Natural killer cell (primary cell): ENCODE measurements at regions not wholly inside any gene's neighbourhood (a gene's known extent, or its start where the extent isn't known, plus 50 kb on each side); places are given as distances from the start of the nearest gene placed in this dataset.

ENCODE experiments used
- ATAC-seq, 3 donors: fragments of 150-1000 bp in 2 of 3; fragments of 200-7000 bp in 1 of 3; cut with Tn5 transposase; 1 replicate in 1 of 3; 2 replicates in 2 of 3; pipeline ENCODE4 v1.10.0; 2021; ENCODE audit warnings: mild to moderate bottlenecking in 2 of 3, moderate library complexity in 2 of 3
- DNase-seq, 2 donors: peaks; one replicate each; pipeline versions ENCODE4 v3.0.0 to v3.0.0-alpha.2; 2013 to 2021; ENCODE audit warnings: mixed read lengths in 1 of 2
- H3K27ac ChIP-seq: one replicate; pipeline ENCODE4 v1.5.1; 2013; ENCODE audit warnings: mild to moderate bottlenecking, low read length
- H3K27me3 ChIP-seq: one replicate; pipeline ENCODE4 v1.6.1; 2013; ENCODE audit warnings: low read length; ENCODE audit not compliant: control insufficient read depth, insufficient read depth
- H3K36me3 ChIP-seq: one replicate; pipeline ENCODE4 v1.6.1; 2013; ENCODE audit warnings: low read length; ENCODE audit not compliant: control insufficient read depth, insufficient read depth
- H3K4me1 ChIP-seq: one replicate; pipeline ENCODE4 v1.6.1; 2013; ENCODE audit warnings: low read length; ENCODE audit not compliant: control insufficient read depth, insufficient read depth
- H3K4me3 ChIP-seq: one replicate; pipeline ENCODE4 v1.5.1; 2013; ENCODE audit warnings: low read length
- H3K9me3 ChIP-seq: one replicate; pipeline ENCODE4 v1.6.1; 2013; ENCODE audit warnings: low read length; ENCODE audit not compliant: control insufficient read depth, insufficient read depth
- H3K27ac Mint-ChIP-seq, 2 donors: one replicate each; pipeline ENCODE4 v1.8.0; 2022; ENCODE audit warnings: mild to moderate bottlenecking in 2 of 2, mixed read lengths in 2 of 2, moderate library complexity in 1 of 2
- H3K27me3 Mint-ChIP-seq, 2 donors: one replicate each; pipeline ENCODE4 v1.8.0; 2022; ENCODE audit warnings: low read depth in 2 of 2, mixed read lengths in 2 of 2
- H3K36me3 Mint-ChIP-seq: one replicate; pipeline ENCODE4 v1.8.0; 2022; ENCODE audit warnings: mixed read lengths
- H3K4me1 Mint-ChIP-seq, 2 donors: one replicate each; pipeline ENCODE4 v1.8.0; 2022; ENCODE audit warnings: mixed read lengths in 2 of 2
- H3K4me3 Mint-ChIP-seq: one replicate; pipeline ENCODE4 v1.8.0; 2022; ENCODE audit warnings: mild to moderate bottlenecking, moderate library complexity, mixed read lengths
- H3K9me3 Mint-ChIP-seq, 2 donors: one replicate each; pipeline ENCODE4 v1.8.0; 2022; ENCODE audit warnings: mixed read lengths in 2 of 2
- WGBS: methylation state at CpG from one replicate; pipeline ENCODE4 v1.1.7; 2013; ENCODE audit warnings: missing lambda C conversion rate; ENCODE audit not compliant: insufficient coverage; 5-methylcytosine and 5-hydroxymethylcytosine counted together
- intact Hi-C: fragments of 100-400 bp; cut with micrococcal nuclease; formaldehyde crosslinking; loops from one replicate; pipeline ENCODE4 v1.14.2; 2022
- TF ChIP-seq, protein P1 (sequence below): fragments of 200-600 bp; IDR thresholded peaks from one replicate; pipeline ENCODE4 v1.8.0; 2022; ENCODE audit warnings: antibody characterized with exemption

DNA sequence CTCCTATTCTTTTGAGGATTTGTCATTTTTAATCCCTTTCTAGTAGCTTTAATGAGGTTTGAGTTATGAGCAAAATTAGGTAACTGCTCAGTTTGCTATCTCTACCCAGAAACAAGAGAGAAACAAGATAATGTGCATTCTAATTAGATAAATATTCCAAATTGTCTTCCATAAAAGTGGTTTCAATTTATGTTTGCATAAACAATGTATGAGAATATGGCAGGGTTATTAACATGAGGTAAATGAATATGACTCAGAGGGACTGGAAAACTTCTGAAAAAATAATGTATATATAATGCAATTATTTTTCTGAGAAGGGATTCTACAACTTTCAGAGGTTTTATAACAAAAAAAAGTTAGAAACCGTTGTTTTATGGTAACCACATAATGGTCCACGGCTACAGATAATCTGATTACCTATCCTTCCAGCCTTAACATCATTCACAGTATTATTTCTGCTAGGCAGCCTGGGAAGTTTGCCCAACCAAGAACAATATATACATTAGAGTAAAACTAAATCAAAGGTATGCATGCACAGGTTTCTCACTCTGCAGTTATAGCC is 101.2 kb downstream of the CRPPA start:
- Mint-ChIP-seq H3K36me3 (no peaks in the 10 kb centered on the region), H3K4me3 (no peak overlapping the region), H3K27me3 (peaks cover 0 to 2% of the 10 kb centered on the region in 2 donors), H3K27ac (no peak overlapping the region), H3K4me1 (peaks cover 0 to 4% of the 10 kb centered on the region in 2 donors), H3K9me3 (no peaks in the 10 kb centered on the region)
- TF ChIP-seq, protein P1, sequence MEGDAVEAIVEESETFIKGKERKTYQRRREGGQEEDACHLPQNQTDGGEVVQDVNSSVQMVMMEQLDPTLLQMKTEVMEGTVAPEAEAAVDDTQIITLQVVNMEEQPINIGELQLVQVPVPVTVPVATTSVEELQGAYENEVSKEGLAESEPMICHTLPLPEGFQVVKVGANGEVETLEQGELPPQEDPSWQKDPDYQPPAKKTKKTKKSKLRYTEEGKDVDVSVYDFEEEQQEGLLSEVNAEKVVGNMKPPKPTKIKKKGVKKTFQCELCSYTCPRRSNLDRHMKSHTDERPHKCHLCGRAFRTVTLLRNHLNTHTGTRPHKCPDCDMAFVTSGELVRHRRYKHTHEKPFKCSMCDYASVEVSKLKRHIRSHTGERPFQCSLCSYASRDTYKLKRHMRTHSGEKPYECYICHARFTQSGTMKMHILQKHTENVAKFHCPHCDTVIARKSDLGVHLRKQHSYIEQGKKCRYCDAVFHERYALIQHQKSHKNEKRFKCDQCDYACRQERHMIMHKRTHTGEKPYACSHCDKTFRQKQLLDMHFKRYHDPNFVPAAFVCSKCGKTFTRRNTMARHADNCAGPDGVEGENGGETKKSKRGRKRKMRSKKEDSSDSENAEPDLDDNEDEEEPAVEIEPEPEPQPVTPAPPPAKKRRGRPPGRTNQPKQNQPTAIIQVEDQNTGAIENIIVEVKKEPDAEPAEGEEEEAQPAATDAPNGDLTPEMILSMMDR: no peak
- no peak overlapping the region for H3K27ac ChIP-seq
- ATAC-seq: no peak
- DNase-seq: no peak
- H3K36me3 ChIP-seq: no peaks in the 10 kb centered on the region
- intact Hi-C loops: no loop called here
- WGBS: 84% methylated on average over 2 of the region's 2 CpGs
- no peaks in the 10 kb centered on the region for H3K9me3 ChIP-seq
- no peaks in the 10 kb centered on the region for H3K4me1 ChIP-seq
- no peaks in the 10 kb centered on the region for H3K27me3 ChIP-seq
- H3K4me3 ChIP-seq: no peak overlapping the region

DNA sequence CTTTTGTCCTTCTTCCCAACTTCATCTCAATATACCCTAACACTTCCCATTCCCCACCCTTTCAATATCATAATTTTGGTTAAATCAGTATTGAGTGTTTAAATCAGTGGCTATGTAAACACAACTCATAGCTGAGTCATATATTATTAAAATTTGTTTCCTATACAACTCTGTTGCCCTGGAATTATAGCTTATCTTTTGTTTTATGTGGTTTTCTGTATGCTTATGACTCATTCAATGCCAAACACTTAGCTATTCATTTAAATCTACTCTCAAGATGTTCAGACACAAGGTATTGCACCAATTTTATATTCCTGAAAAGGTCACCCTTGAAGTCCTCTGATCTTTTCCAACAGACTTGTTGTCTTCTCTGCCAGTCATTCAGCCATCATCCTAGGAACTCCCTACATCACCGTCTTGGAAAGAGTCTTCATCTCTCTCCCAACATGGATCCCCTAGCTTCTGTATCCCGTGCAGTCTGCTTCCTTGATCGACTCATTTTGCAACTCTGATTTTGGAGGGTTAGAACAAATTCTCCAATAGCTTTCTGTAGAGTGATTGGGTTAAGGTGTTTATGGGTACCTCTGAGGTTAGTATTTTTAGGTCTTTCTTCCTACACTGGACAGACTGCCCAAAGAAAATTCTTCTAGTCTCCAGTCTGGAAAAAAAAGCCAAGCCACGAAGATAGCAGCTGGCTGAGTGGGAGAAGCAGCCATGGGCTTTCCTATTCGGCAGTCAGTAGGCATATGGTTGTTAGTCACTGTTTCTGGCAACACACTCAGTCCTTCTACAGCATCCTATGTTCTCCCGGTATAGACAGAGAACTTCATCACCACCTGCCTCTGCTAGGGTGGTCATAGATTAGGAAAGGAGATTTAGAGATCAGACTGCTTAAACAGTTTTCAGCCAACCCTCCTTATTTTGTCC is 102.1 kb downstream of the CRPPA start:
- Histone ChIP-seq H3K9me3 (no peaks in the 10 kb centered on the region), H3K4me1 (no peaks in the 10 kb centered on the region), H3K27me3 (no peaks in the 10 kb centered on the region), H3K27ac (no peak overlapping the region), H3K4me3 (no peak overlapping the region), H3K36me3 (no peaks in the 10 kb centered on the region)
- Mint-ChIP-seq H3K4me3 (no peak overlapping the region), H3K27me3 (peaks cover 0 to 2% of the 10 kb centered on the region in 2 donors), H3K4me1 (peaks cover 0 to 4% of the 10 kb centered on the region in 2 donors), H3K9me3 (no peaks in the 10 kb centered on the region), H3K36me3 (no peaks in the 10 kb centered on the region), H3K27ac (no peak overlapping the region)
- DNase-seq: no peak
- intact Hi-C loops: no loop called here
- no peak for ATAC-seq
- WGBS: 88% methylated on average over 3 of the region's 6 CpGs
- TF ChIP-seq, protein P1: no peak

DNA sequence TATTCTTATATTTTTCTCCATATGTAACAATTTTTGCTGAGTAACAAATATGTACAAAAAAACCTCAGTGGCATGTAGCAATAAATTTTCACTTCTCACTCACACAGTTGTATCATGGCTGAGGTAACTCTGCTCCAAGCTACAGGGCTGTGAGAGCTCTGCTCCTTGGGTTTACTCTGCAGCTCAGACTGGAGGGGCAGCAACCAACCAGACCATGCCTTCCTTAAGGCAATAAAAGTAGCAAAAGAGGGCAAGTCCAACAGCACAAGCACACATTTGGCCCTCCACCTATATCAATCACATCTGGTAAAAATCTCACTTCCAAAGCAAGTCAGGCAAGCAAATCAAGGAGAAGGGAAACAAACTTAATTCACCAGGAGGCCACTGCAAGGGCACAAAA is 102.9 kb downstream of the CRPPA start:
- Histone ChIP-seq H3K9me3 (no peaks in the 10 kb centered on the region), H3K36me3 (no peaks in the 10 kb centered on the region), H3K27ac (no peak overlapping the region), H3K27me3 (no peaks in the 10 kb centered on the region), H3K4me1 (no peaks in the 10 kb centered on the region), H3K4me3 (no peak overlapping the region)
- no peaks in the 10 kb centered on the region for H3K36me3 Mint-ChIP-seq
- H3K27me3 Mint-ChIP-seq: peaks cover 0 to 2% of the 10 kb centered on the region in 2 donors
- intact Hi-C loops: no loop called here
- H3K9me3 Mint-ChIP-seq: no peaks in the 10 kb centered on the region
- TF ChIP-seq, protein P1: no peak
- DNase-seq (no peak), ATAC-seq (no peak)
- H3K4me3 Mint-ChIP-seq: no peak overlapping the region
- no peak overlapping the region for H3K27ac Mint-ChIP-seq
- no peaks in the 10 kb centered on the region for H3K4me1 Mint-ChIP-seq
